WTC11 (cell line): ENCODE measurements at regions not wholly inside any gene's neighbourhood (a gene's known extent, or its start where the extent isn't known, plus 50 kb on each side); places are given as distances from the start of the nearest gene placed in this dataset.

ENCODE experiments used
- ATAC-seq: fragments of 200-7000 bp; cut with Tn5 transposase; 2 replicates; pipeline ENCODE4 v1.10.0; 2021; ENCODE audit warnings: mild to moderate bottlenecking, moderate library complexity
- CTCF ChIA-PET: fragments of 300-600 bp; sonication (Branson Sonifier 250); formaldehyde crosslinking; loops from one replicate; lab custom pipeline; 2021; ENCODE audit warnings: antibody characterized with exemption; lab: Charles Lee
- POLR2A ChIA-PET: fragments of 350-600 bp; sonication (Branson Sonifier 250); formaldehyde crosslinking; loops from one replicate; lab custom pipeline; 2021; ENCODE audit warnings: antibody characterized with exemption; lab: Charles Lee
- DNase-seq: peaks from one replicate; pipeline ENCODE4 v3.0.0; 2021; ENCODE audit warnings: low spot score
- H3K27ac Mint-ChIP-seq: 2 replicates; pipeline ENCODE4 v1.8.0; 2021; ENCODE audit warnings: mixed read lengths
- H3K27me3 Mint-ChIP-seq: 2 replicates; pipeline ENCODE4 v1.8.0; 2021; ENCODE audit warnings: low read depth, mild to moderate bottlenecking, moderate library complexity, mixed read lengths
- H3K36me3 Mint-ChIP-seq: 2 replicates; pipeline ENCODE4 v1.8.0; 2021; ENCODE audit warnings: mixed read lengths
- H3K4me1 Mint-ChIP-seq: 2 replicates; pipeline ENCODE4 v1.8.0; 2022; ENCODE audit warnings: mixed read lengths
- H3K4me3 Mint-ChIP-seq: 2 replicates; pipeline ENCODE4 v1.8.0; 2021; ENCODE audit warnings: mild to moderate bottlenecking, moderate library complexity, mixed read lengths
- H3K9me3 Mint-ChIP-seq: 2 replicates; pipeline ENCODE4 v1.8.0; 2021; ENCODE audit warnings: mixed read lengths
- AFF4 ChIP-seq: sonication (generic); formaldehyde crosslinking; IDR thresholded peaks from 2 replicates; pipeline ENCODE4 v1.8.1; 2023; ENCODE audit warnings: mild to moderate bottlenecking, missing genetic modification reagents, borderline replicate concordance
- ARID4B ChIP-seq: sonication (generic); formaldehyde crosslinking; IDR thresholded peaks from 2 replicates; pipeline ENCODE4 v1.8.0; 2023; ENCODE audit warnings: missing genetic modification reagents, mild to moderate bottlenecking, borderline replicate concordance
- ATF1 ChIP-seq: sonication (generic); formaldehyde crosslinking; IDR thresholded peaks from 2 replicates; pipeline ENCODE4 v1.8.1; 2023; ENCODE audit warnings: mild to moderate bottlenecking, moderate library complexity, missing genetic modification reagents
- ATF6 ChIP-seq: sonication (generic); formaldehyde crosslinking; IDR thresholded peaks from 2 replicates; pipeline ENCODE4 v1.8.1; 2023; ENCODE audit warnings: mild to moderate bottlenecking, missing genetic modification reagents
- CBFB ChIP-seq: sonication (generic); formaldehyde crosslinking; IDR thresholded peaks from 2 replicates; pipeline ENCODE4 v1.8.1; 2022; ENCODE audit warnings: mild to moderate bottlenecking, low read depth, missing genetic modification reagents
- CDX4 ChIP-seq: fragments of 250-450 bp; sonication (Bioruptor Pico); IDR thresholded peaks from 2 replicates; pipeline ENCODE4 v1.9.0; 2021; ENCODE audit warnings: moderate library complexity, mild to moderate bottlenecking, inconsistent platforms, borderline replicate concordance
- CREB1 ChIP-seq: sonication (generic); formaldehyde crosslinking; IDR thresholded peaks from 2 replicates; pipeline ENCODE4 v1.8.0; 2023; ENCODE audit warnings: mild to moderate bottlenecking, missing genetic modification reagents
- EMX1 ChIP-seq: fragments of 250-450 bp; sonication (Bioruptor Pico); IDR thresholded peaks from 2 replicates; pipeline ENCODE4 v1.8.0; 2021; ENCODE audit warnings: mild to moderate bottlenecking
- FOXK1 ChIP-seq: sonication (generic); formaldehyde crosslinking; IDR thresholded peaks from 2 replicates; pipeline ENCODE4 v1.8.0; 2022; ENCODE audit warnings: mild to moderate bottlenecking, moderate library complexity, missing genetic modification reagents
- GTF2I ChIP-seq: fragments of 250-450 bp; sonication (Bioruptor Pico); conservative IDR thresholded peaks from 2 replicates; pipeline ENCODE4 v1.4.0; 2021; ENCODE audit warnings: mild to moderate bottlenecking
- HMGA2 ChIP-seq: fragments of 250-450 bp; sonication (Bioruptor Pico); IDR thresholded peaks from 2 replicates; pipeline ENCODE4 v1.4.0; 2021; ENCODE audit warnings: mild to moderate bottlenecking, moderate library complexity
- MLX ChIP-seq: sonication (generic); formaldehyde crosslinking; IDR thresholded peaks from 2 replicates; pipeline ENCODE4 v1.8.1; 2023; ENCODE audit warnings: mild to moderate bottlenecking, missing genetic modification reagents, moderate library complexity
- NFE2L1 ChIP-seq: sonication (generic); formaldehyde crosslinking; IDR thresholded peaks from 2 replicates; pipeline ENCODE4 v1.8.1; 2023; ENCODE audit warnings: missing genetic modification reagents
- NFYB ChIP-seq: sonication (generic); formaldehyde crosslinking; conservative IDR thresholded peaks from 2 replicates; pipeline ENCODE4 v1.8.0; 2022; ENCODE audit warnings: low read depth, missing genetic modification reagents
- NR1H2 ChIP-seq: sonication (generic); formaldehyde crosslinking; IDR thresholded peaks from 2 replicates; pipeline ENCODE4 v1.9.0; 2021; ENCODE audit warnings: mild to moderate bottlenecking, moderate library complexity, missing genetic modification reagents
- PRDM15 ChIP-seq: sonication (generic); formaldehyde crosslinking; IDR thresholded peaks from 2 replicates; pipeline ENCODE4 v1.8.0; 2022; ENCODE audit warnings: missing genetic modification reagents
- SP1 ChIP-seq: sonication (generic); formaldehyde crosslinking; conservative IDR thresholded peaks from 2 replicates; pipeline ENCODE4 v1.8.1; 2022; ENCODE audit warnings: missing genetic modification reagents
- ZMAT4 ChIP-seq: fragments of 250-450 bp; sonication (Bioruptor Pico); IDR thresholded peaks from 2 replicates; pipeline ENCODE4 v1.9.0; 2021; ENCODE audit warnings: mild to moderate bottlenecking
- ZNF138 ChIP-seq: sonication (generic); formaldehyde crosslinking; conservative IDR thresholded peaks from 2 replicates; pipeline ENCODE4 v1.8.1; 2022; ENCODE audit warnings: mild to moderate bottlenecking, moderate library complexity, missing genetic modification reagents
- ZNF219 ChIP-seq: sonication (generic); formaldehyde crosslinking; IDR thresholded peaks from 2 replicates; pipeline ENCODE4 v1.8.0; 2023; ENCODE audit warnings: missing genetic modification reagents, mild to moderate bottlenecking, borderline replicate concordance
- ZNF263 ChIP-seq: sonication (generic); formaldehyde crosslinking; IDR thresholded peaks from 2 replicates; pipeline ENCODE4 v1.8.1; 2022; ENCODE audit warnings: low read depth, mild to moderate bottlenecking, moderate library complexity, missing genetic modification reagents
- ZNF396 ChIP-seq: fragments of 250-450 bp; sonication (Bioruptor Pico); IDR thresholded peaks from 2 replicates; pipeline ENCODE4 v1.8.0; 2021; ENCODE audit warnings: mild to moderate bottlenecking, moderate library complexity, borderline replicate concordance

- TF ChIP-seq AFF4 (CRISPR knock-in tag) (no peak), HMGA2 (no peak), NFYB (CRISPR knock-in tag) (no peak), FOXK1 (CRISPR knock-in tag) (no peak), ZMAT4 (CRISPR knock-in tag) (no peak), CBFB (CRISPR knock-in tag) (no peak), SP1 (no peak), ATF1 (CRISPR knock-in tag) (no peak), NFE2L1 (no peak), PRDM15 (no peak), CDX4 (no peak), CREB1 (no peak)
Observed at GRCh38 chr3:18797378-18797777, 350.9 kb upstream of the KCNH8 start (continued).

- Mint-ChIP-seq H3K9me3 (no peaks in the 10 kb centered on the region), H3K27ac (no peak overlapping the region), H3K36me3 (no peaks in the 10 kb centered on the region), H3K4me3 (no peak overlapping the region), H3K27me3 (no peaks in the 10 kb centered on the region), H3K4me1 (no peaks in the 10 kb centered on the region)
- ChIA-PET CTCF (no interaction called here), POLR2A (no interaction called here)
- DNase-seq = no peak
- no peak for ATAC-seq
- TF ChIP-seq FOXK1 (CRISPR knock-in tag) (no peak), MLX (CRISPR knock-in tag) (no peak), ZMAT4 (CRISPR knock-in tag) (no peak), EMX1 (CRISPR knock-in tag) (no peak), ZNF138 (CRISPR knock-in tag) (no peak), ATF6 (CRISPR knock-in tag) (no peak), ZNF263 (no peak), ZNF396 (CRISPR knock-in tag) (no peak), GTF2I (CRISPR knock-in tag) (no peak), ARID4B (CRISPR knock-in tag) (no peak), ZNF219 (CRISPR knock-in tag) (no peak), NR1H2 (CRISPR knock-in tag) (no peak)
Observed at GRCh38 chr3:18795078-18795477, 353.2 kb upstream of the KCNH8 start.
